Neural cell (in vitro differentiated cells): ENCODE measurements at regions not wholly inside any gene's neighbourhood (a gene's known extent, or its start where the extent isn't known, plus 50 kb on each side); places are given as distances from the start of the nearest gene placed in this dataset.

ENCODE experiments used
- H2AFZ ChIP-seq: fragments of 200-600, 300-800 bp; sonication (generic), shearing (Covaris generic); 2 replicates; pipeline ENCODE4 v1.6.0; 2014; ENCODE audit warnings: low read depth, mild to moderate bottlenecking, antibody characterized with exemption, low read length, moderate library complexity
- H3F3A ChIP-seq: fragments of 200-600 bp; shearing (Covaris generic); 2 replicates; pipeline ENCODE4 v1.6.1; 2016; ENCODE audit warnings: mild to moderate bottlenecking, moderate library complexity, mixed read lengths, antibody characterized with exemption, low read length; ENCODE audit not compliant: insufficient read depth, poor library complexity, severe bottlenecking
- H3K27ac ChIP-seq: fragments of 200-600, 300-800 bp; sonication (generic), shearing (Covaris generic); 2 replicates; pipeline ENCODE4 v1.5.1; 2014; ENCODE audit warnings: mild to moderate bottlenecking, low read length, moderate library complexity
- H3K27me3 ChIP-seq: fragments of 300-800, 200-600 bp; sonication (generic), shearing (Covaris generic); 2 replicates; pipeline ENCODE4 v1.6.0; 2014; ENCODE audit warnings: mild to moderate bottlenecking, low read depth, low read length, moderate library complexity; ENCODE audit not compliant: insufficient read depth
- H3K36me3 ChIP-seq: fragments of 300-800, 200-600 bp; sonication (generic), shearing (Covaris generic); 2 replicates; pipeline ENCODE4 v1.5.1; 2014; ENCODE audit warnings: mild to moderate bottlenecking, antibody characterized with exemption, low read length, moderate library complexity; ENCODE audit not compliant: insufficient read depth
- H3K4me2 ChIP-seq: fragments of 300-800, 200-600 bp; sonication (generic), shearing (Covaris generic); 2 replicates; pipeline ENCODE4 v1.6.0; 2014; ENCODE audit warnings: mild to moderate bottlenecking, low read length
- H3K4me3 ChIP-seq: fragments of 300-800, 200-600 bp; sonication (generic), shearing (Covaris generic); 2 replicates; pipeline ENCODE4 v1.5.1; 2014; ENCODE audit warnings: mild to moderate bottlenecking, low read length, moderate library complexity
- H3K79me2 ChIP-seq: fragments of 200-600 bp; shearing (Covaris generic); replicated peaks from 2 replicates; pipeline ENCODE4 v1.6.0; 2014; ENCODE audit warnings: mild to moderate bottlenecking, low read length, moderate library complexity; ENCODE audit not compliant: insufficient read depth
- H3K9ac ChIP-seq: fragments of 300-800, 200-600 bp; sonication (generic), shearing (Covaris generic); 2 replicates; pipeline ENCODE4 v1.6.1; 2016; ENCODE audit warnings: mild to moderate bottlenecking, low read length, mixed read lengths
- H3K9me2 ChIP-seq: fragments of 200-600 bp; shearing (Covaris generic); 2 replicates; pipeline ENCODE4 v1.6.1; 2016; ENCODE audit warnings: mild to moderate bottlenecking, low read length, mixed read lengths; ENCODE audit not compliant: insufficient read depth
- H3K9me3 ChIP-seq: fragments of 200-600, 300-800 bp; sonication (generic), shearing (Covaris generic); 2 replicates; pipeline ENCODE4 v1.6.1; 2016; ENCODE audit warnings: mild to moderate bottlenecking, mixed run types, low read length, moderate library complexity, mixed read lengths
- H4K20me1 ChIP-seq: fragments of 200-600 bp; shearing (Covaris generic); 2 replicates; pipeline ENCODE4 v1.6.1; 2016; ENCODE audit warnings: mild to moderate bottlenecking, mixed run types; ENCODE audit not compliant: insufficient read depth
- EP300 ChIP-seq: fragments of 450-650 bp; conservative IDR thresholded peaks from 2 replicates; pipeline ENCODE4 v1.6.1; 2014; ENCODE audit warnings: antibody characterized with exemption, mild to moderate bottlenecking, moderate library complexity; ENCODE audit not compliant: poor library complexity, severe bottlenecking
- EZH2 ChIP-seq: fragments of 200-600, 300-800 bp; shearing (Covaris generic), sonication (generic); IDR thresholded peaks from 2 replicates; pipeline ENCODE4 v1.6.1; 2014; ENCODE audit warnings: antibody characterized with exemption, low read length, borderline replicate concordance, mild to moderate bottlenecking; ENCODE audit not compliant: insufficient read depth, poor library complexity, severe bottlenecking
- MXI1 ChIP-seq: fragments of 450-650 bp; conservative IDR thresholded peaks from 2 replicates; pipeline ENCODE4 v1.6.1; 2014; ENCODE audit warnings: antibody characterized with exemption, mild to moderate bottlenecking; ENCODE audit not compliant: poor library complexity, severe bottlenecking
- POLR2AphosphoS5 ChIP-seq: IDR thresholded peaks from 2 replicates; pipeline ENCODE4 v1.6.1; 2012
- RAD21 ChIP-seq: fragments of 450-650 bp; conservative IDR thresholded peaks from 2 replicates; pipeline ENCODE4 v1.6.1; 2014; ENCODE audit warnings: antibody characterized with exemption, mild to moderate bottlenecking, moderate library complexity
- SMC3 ChIP-seq: fragments of 450-650 bp; conservative IDR thresholded peaks from 2 replicates; pipeline ENCODE4 v1.6.1; 2014; ENCODE audit warnings: antibody characterized with exemption, mild to moderate bottlenecking, moderate library complexity; ENCODE audit not compliant: poor library complexity
- TAF1 ChIP-seq: IDR thresholded peaks from 2 replicates; pipeline ENCODE4 v1.6.1; 2012; ENCODE audit warnings: low read depth
- TF ChIP-seq, protein P1 (sequence below): IDR thresholded peaks from 2 replicates; pipeline ENCODE4 v1.6.1; 2012; ENCODE audit warnings: borderline replicate concordance
- TF ChIP-seq, protein P2 (sequence below): fragments of 450-650 bp; IDR thresholded peaks from 2 replicates; pipeline ENCODE4 v1.5.1; 2014; ENCODE audit warnings: antibody characterized with exemption, mild to moderate bottlenecking, moderate library complexity; ENCODE audit not compliant: poor library complexity, severe bottlenecking

DNA sequence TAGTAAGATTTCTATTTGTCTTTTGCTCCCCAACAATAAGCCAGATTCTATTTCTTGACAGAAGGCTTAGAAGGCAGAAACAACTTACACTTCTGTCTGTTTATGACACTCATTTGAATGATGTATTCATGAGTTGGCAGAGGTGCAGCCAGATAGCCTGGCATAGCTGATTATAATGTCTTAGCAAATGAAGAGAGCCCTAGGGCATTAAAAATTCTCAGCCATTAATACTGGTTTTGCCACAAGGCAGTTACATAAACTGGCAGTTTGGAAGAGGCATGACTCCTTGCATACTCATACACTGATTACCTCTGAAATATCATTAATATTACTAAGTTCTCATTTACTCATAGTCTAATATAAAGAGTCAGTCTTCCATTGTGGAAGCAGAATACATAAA is 728.5 kb upstream of the NDST4 start:
- H3K9me3 ChIP-seq = no peaks in the 10 kb centered on the region
- no peaks in the 10 kb centered on the region for H3K9me2 ChIP-seq
- H3K79me2 ChIP-seq = no peaks in the 10 kb centered on the region
- no peak overlapping the region for H3K27ac ChIP-seq
- TF ChIP-seq, protein P1, sequence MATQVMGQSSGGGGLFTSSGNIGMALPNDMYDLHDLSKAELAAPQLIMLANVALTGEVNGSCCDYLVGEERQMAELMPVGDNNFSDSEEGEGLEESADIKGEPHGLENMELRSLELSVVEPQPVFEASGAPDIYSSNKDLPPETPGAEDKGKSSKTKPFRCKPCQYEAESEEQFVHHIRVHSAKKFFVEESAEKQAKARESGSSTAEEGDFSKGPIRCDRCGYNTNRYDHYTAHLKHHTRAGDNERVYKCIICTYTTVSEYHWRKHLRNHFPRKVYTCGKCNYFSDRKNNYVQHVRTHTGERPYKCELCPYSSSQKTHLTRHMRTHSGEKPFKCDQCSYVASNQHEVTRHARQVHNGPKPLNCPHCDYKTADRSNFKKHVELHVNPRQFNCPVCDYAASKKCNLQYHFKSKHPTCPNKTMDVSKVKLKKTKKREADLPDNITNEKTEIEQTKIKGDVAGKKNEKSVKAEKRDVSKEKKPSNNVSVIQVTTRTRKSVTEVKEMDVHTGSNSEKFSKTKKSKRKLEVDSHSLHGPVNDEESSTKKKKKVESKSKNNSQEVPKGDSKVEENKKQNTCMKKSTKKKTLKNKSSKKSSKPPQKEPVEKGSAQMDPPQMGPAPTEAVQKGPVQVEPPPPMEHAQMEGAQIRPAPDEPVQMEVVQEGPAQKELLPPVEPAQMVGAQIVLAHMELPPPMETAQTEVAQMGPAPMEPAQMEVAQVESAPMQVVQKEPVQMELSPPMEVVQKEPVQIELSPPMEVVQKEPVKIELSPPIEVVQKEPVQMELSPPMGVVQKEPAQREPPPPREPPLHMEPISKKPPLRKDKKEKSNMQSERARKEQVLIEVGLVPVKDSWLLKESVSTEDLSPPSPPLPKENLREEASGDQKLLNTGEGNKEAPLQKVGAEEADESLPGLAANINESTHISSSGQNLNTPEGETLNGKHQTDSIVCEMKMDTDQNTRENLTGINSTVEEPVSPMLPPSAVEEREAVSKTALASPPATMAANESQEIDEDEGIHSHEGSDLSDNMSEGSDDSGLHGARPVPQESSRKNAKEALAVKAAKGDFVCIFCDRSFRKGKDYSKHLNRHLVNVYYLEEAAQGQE = no peak
- TF ChIP-seq SMC3 = no peak
- no peak for TF ChIP-seq MXI1
- TF ChIP-seq EP300 = peak; percentile 58
- TF ChIP-seq RAD21 = no peak
- no peak for TF ChIP-seq TAF1
- TF ChIP-seq, protein P2, sequence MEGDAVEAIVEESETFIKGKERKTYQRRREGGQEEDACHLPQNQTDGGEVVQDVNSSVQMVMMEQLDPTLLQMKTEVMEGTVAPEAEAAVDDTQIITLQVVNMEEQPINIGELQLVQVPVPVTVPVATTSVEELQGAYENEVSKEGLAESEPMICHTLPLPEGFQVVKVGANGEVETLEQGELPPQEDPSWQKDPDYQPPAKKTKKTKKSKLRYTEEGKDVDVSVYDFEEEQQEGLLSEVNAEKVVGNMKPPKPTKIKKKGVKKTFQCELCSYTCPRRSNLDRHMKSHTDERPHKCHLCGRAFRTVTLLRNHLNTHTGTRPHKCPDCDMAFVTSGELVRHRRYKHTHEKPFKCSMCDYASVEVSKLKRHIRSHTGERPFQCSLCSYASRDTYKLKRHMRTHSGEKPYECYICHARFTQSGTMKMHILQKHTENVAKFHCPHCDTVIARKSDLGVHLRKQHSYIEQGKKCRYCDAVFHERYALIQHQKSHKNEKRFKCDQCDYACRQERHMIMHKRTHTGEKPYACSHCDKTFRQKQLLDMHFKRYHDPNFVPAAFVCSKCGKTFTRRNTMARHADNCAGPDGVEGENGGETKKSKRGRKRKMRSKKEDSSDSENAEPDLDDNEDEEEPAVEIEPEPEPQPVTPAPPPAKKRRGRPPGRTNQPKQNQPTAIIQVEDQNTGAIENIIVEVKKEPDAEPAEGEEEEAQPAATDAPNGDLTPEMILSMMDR = no peak
- TF ChIP-seq POLR2AphosphoS5 = no peak
- TF ChIP-seq EZH2 = no peak
- H3F3A ChIP-seq = no peaks in the 10 kb centered on the region
- H3K9ac ChIP-seq = no peak overlapping the region
- no peak overlapping the region for H2AFZ ChIP-seq
- no peak overlapping the region for H3K4me3 ChIP-seq
- no peaks in the 10 kb centered on the region for H3K36me3 ChIP-seq
- no peaks in the 10 kb centered on the region for H3K27me3 ChIP-seq
- H3K4me2 ChIP-seq = no peak overlapping the region
- H4K20me1 ChIP-seq = no peaks in the 10 kb centered on the region

DNA sequence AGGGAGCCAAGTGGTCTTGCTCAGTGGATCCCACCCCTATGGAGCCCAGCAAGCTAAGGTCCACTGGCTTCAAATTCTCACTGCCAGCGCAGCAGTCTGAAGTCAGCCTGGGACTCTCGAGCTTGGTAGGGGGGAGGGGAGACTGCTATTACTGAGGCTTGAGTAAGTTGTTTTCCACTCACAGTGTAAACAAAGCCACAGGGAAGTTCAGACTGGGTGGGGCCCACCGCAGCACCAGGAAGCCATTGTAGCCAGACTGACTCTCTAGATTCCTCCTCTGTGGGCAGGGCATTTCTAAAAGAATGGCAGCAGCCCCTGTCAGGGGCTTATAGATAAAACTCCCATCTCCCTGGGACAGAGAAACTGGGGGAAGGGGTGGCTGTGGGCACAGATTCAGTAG is 721.0 kb upstream of the NDST4 start:
- no peak overlapping the region for H2AFZ ChIP-seq
- H3K4me3 ChIP-seq = no peak overlapping the region
- H3K79me2 ChIP-seq = no peaks in the 10 kb centered on the region
- TF ChIP-seq, protein P1 = no peak
- TF ChIP-seq TAF1 (no peak), MXI1 (no peak), POLR2AphosphoS5 (no peak), EP300 (no peak), EZH2 (no peak), SMC3 (no peak), RAD21 (no peak)
- TF ChIP-seq, protein P2 = no peak
- H3K9ac ChIP-seq = no peak overlapping the region
- H3K9me2 ChIP-seq = no peaks in the 10 kb centered on the region
- H3K9me3 ChIP-seq = no peaks in the 10 kb centered on the region
- no peaks in the 10 kb centered on the region for H3K27me3 ChIP-seq
- H4K20me1 ChIP-seq = no peaks in the 10 kb centered on the region
- no peaks in the 10 kb centered on the region for H3F3A ChIP-seq
- no peaks in the 10 kb centered on the region for H3K36me3 ChIP-seq
- no peak overlapping the region for H3K4me2 ChIP-seq
- H3K27ac ChIP-seq = no peak overlapping the region
